OCI-LY3 (cell line): ENCODE measurements at regions not wholly inside any gene's neighbourhood (a gene's known extent, or its start where the extent isn't known, plus 50 kb on each side); places are given as distances from the start of the nearest gene placed in this dataset.

Experiments
- CTCF ChIP-seq: fragments of 200-600, 300-600 bp; sonication (generic); IDR thresholded peaks from 2 replicates; pipeline ENCODE4 v1.5.1; 2014; ENCODE audit warnings: antibody characterized with exemption, low read length, low read depth
- EZH2phosphoT487 ChIP-seq: fragments of 200-600 bp; shearing (Covaris generic); IDR thresholded peaks from 2 replicates; pipeline ENCODE4 v1.6.1; 2018; ENCODE audit warnings: antibody characterized with exemption, mixed run types, low read depth

DNA sequence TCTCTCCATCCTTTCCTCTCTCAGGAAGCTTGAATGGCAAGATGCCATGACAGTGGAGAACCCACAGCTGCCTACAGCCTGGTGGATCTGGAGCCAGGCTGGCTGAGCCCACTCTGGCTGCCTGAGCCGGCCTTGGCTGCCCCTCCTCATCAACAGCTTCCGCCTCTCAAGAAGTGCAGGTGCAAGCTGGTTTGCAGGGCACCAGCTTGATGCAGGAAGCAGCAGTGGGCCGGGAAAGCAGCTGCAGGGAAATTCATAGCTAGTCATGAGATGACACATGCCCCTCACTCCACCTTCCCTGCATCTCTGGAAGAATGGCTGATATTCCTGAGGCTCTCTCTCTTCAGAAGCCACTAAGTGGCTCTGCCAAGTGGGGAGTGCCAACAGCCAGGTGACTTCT, 289.1 kb downstream of the RPS29 start:
- no peak for TF ChIP-seq CTCF
- TF ChIP-seq EZH2phosphoT487: no peak
